HK-2 (cell line): ENCODE measurements at regions not wholly inside any gene's neighbourhood (a gene's known extent, or its start where the extent isn't known, plus 50 kb on each side); places are given as distances from the start of the nearest gene placed in this dataset.

Experiments
- DNase-seq: peaks from one replicate; pipeline ENCODE4 v3.0.0-alpha.2; 2018; ENCODE audit not compliant: unreplicated experiment

GRCh38 chr2:188047735-188048134, 243.9 kb upstream of the GULP1 start:
- no peak for DNase-seq

DNA sequence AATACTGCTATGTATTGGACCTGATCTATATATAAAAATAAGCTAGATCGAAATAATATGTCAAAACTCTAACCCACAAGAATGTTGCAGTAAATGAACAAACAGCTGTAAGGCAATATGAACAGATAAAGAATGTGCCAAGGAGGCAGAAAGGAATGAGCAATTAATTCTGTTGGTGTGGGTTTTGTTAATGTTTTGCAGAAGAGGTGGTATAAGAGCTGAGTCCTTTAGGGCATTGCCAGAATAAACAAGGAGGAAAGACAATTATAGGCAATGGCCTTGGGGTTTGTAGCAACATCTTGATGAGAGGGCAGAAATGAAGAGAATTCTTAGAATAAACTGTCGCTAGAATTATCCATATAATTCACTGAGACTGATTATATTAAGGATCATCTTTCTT, 240.9 kb upstream of the GULP1 start:
- no peak for DNase-seq

DNA sequence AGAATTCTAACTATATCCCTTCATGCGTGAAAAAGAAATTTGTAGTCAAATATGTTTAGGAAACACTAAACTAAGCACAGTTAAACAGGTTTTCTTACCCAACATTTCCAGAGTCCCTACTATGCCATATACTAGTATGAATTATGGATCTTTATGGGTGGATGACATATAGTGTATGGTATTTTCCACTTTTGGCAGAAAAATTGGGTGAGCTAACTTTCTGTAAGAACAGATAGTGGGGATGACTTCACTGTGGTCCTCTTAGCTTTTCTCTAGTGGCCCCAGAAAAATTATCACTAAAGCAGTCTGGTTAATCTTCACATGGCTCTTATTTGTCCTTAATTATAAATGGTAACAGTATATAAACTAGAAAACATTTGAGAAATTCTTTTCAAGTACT, 240.0 kb upstream of the GULP1 start:
- DNase-seq, result no peak

- DNase-seq, result no peak
These were observed 226.3 kb upstream of the GULP1 start for GRCh38 chr2:188065386-188065785.

DNA sequence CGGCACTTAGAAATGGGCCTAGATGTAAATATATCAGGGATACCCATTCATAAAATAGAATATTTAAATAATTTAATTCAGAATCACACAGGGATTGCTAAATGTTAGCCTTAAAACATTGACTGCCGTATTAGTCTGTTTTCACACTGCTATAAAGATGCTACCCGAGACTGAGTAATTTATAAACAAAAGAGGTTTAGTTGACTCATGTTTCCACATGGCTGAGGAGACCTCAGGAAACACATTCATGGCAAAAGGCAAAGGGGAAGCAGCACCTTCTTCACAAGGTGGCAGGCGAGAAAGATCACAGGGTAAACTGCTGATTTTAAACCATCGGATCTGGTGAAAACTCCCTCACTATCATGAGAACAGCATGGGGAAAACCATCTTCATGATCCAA, 223.6 kb upstream of the GULP1 start:
- no peak for DNase-seq

DNA sequence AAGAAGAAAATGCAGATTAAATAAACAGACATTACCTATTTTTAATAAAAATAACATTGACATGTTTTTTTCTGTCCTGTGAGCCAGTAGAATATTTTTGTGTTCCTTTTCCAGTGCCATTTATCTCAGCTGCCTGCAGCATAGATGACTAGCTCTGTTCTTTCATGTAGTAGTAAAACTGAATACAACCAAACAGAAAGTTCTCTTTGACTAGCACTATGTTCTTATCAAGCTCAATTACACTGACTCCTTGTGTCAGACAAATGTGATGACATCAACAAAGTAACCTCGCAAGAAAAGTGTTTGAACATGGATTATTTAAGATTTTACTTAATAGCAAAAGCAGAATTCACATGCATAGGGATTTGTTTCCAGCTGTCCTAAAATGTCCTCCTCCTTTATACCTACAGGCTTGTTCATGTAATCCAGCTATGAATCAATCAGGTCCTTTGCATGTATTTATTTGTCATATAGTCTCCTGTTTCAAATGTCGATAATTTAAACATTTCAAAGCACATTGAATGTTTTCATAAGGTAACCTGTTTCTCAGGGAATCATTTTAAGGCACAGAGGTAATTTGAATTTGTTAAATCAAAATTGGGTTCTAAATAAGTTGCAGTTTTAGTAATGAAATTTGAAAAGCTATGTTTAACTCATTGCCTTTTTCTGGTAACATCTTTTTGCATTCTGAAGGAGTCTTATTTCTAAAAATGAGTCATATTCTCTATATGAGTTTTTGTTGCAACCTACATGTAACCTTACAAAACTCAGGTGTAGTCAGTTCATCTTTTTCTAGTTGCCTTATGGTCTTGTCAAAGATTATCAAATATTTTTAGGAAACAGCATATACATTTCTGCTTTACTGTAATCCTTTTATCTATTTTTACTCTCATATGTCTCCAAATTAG, 215.3 kb upstream of the GULP1 start:
- no peak for DNase-seq

DNA sequence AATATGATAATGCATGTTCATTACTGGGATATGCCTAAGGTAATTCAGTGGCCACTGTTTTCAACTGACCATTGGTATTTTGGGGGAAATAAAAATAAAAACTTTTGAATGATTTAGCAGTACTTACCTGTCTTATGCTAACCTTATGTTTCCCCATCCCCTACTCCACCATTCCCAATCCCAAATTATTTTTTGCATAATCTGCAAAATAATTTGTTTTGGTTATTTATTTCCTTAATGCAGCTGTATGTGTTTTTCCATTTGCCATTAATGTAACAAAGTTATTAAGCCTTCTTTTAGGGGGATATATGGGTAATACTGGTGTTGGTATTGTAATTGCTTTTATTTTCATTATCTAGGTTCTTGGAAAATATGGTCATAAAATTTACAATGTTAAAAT, 213.9 kb upstream of the GULP1 start:
- no peak for DNase-seq

- DNase-seq, result no peak
These were observed 213.1 kb upstream of the GULP1 start for GRCh38 chr2:188078534-188078933.

- peak; percentile 36 for DNase-seq
These were observed 212.5 kb upstream of the GULP1 start for GRCh38 chr2:188079196-188079595.

- DNase-seq, result no peak
These were observed 206.3 kb upstream of the GULP1 start for GRCh38 chr2:188085421-188085820.

DNA sequence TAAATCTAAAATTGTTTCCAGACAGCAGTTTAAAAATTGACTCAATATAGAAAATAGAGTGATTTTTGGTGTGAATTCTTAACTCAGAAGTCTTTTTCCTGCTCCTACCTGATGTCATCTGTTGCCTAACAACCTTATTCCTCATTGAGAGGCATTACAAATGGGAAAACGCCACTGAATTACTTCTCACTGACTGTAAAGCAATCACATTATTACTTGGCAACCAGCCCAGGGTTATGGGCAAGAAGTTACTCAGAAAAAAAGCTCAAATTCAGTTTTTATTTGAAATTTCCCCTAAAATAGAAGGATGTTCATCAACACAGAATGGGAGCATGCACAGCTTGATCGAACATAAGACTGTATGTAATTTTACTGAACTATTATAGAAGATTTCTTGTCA, 201.8 kb upstream of the GULP1 start:
- DNase-seq, result no peak

DNA sequence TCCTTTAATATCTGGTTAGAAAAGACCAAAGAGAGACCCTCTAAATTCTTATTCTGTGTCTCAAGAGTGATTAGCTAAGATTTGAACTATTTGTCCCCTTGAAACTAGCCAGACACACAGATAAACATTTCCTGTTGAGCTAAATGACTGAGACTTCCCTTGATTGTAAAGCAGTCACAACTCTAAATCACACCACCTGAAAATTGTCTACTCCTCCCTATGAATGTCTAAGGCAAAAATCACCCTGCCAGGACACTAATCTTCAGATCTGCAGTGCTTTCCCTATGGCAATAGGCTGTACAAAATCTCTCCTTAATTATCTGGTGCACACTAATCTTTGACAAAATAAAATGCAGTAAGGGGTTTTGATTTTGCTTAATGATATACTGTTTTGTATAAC, 200.5 kb upstream of the GULP1 start:
- DNase-seq, result no peak

DNA sequence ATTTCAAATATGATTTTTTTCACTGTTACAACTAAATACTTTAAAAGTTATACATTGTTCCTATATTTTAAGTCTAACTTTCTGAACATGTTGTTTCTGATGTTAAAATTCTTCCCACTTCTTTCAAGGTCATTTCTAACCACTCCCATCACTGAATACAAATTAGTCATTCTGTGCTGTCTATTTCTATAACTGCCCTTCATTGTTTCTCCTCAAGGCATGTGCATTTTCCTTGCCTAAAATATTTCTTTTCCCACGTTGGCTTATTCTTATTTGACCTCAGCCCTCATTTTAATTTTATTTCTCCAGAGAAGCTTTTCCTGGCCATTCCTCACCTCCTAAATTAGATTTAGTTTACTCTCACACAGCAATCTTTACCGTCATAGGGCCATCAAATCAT, 198.9 kb upstream of the GULP1 start:
- DNase-seq, result no peak

- DNase-seq, result no peak
These were observed 194.8 kb upstream of the GULP1 start for GRCh38 chr2:188096910-188097309.

- DNase-seq, result no peak
These were observed 188.8 kb upstream of the GULP1 start for GRCh38 chr2:188102881-188103280.

GRCh38 chr2:188114014-188114413, 177.7 kb upstream of the GULP1 start:
- DNase-seq, result no peak

- no peak for DNase-seq
These were observed 174.0 kb upstream of the GULP1 start for GRCh38 chr2:188117706-188118105.

- DNase-seq, result no peak
These were observed 173.2 kb upstream of the GULP1 start for GRCh38 chr2:188118431-188118830.

GRCh38 chr2:188119112-188119838, 172.4 kb upstream of the GULP1 start:
- no peak for DNase-seq

DNA sequence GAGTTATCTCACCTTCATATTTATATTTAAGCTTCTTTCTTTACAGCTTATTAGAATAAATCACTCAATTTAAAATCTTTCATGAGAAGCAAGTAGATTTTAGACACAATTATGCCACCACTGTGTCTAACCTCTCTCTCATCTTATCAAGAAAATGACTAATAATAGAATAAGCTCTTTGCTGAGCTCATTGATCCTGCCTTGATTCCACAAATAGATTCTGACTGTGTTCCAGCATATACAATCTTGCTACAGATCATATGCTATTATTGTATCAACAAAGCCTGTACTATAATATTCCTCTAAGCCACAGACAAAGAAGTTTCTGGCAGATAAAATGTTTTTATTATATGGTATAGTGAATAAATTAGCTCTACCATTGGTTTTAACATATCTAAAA, 168.7 kb upstream of the GULP1 start:
- DNase-seq, result no peak

DNA sequence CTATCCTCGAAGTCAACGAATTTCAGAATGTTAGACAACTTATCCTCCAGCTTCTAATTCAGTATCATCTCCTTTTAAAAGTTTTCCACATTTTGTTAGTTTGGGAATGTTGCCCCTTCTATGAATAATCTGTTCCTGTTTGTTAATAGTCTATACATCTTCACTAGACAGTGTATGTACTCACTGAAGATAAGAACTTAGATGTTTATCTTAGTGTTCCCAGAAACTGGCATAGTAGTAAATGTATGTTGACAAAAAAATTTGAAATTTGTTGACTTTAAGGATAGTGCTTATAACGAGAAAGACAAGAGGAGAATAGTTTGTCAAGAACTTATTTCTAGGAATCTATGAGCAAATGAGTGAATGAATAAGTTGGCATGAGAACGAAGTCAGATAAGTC, 162.0 kb upstream of the GULP1 start:
- no peak for DNase-seq

DNA sequence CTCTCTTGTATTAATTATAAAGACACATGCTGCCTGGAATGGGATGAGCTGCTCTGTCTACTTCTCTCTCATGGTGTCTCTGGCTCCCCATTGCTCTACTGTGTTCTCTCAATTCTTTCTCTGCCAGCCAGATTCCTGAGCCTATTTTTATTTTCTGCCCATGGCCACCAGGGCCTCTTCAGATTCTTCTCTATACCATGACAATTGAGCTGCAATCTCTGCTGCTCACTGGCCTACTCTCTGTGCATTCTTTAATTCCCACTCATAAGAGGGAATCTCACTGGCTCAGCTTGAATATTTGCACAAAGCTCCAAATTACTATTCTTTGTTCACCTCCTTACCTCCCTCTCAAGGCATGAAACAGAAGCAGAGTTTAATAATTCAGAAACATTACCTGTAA, 161.4 kb upstream of the GULP1 start:
- DNase-seq, result no peak

DNA sequence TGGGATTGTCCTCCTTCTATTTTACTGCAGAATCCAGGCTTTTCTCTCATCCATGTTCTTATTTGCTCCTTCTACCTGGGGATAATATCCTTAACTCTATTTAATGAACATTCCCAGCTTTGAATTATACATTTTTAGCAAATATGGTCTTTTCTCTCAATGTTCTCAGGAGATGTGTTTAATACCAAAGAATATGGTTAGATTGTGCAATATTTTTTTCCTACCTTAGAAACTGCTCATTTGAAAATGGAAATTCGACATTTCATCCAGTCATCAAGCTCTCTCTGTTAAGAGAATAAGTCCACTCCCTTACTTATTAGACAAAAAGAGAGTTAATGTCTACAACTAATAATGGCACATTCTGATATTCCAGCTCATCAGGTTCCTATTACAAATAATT, 160.4 kb upstream of the GULP1 start:
- no peak for DNase-seq
